Gastroesophageal sphincter (tissue), 3 donors: ENCODE measurements at regions not wholly inside any gene's neighbourhood (a gene's known extent, or its start where the extent isn't known, plus 50 kb on each side); places are given as distances from the start of the nearest gene placed in this dataset.

ENCODE experiments used
- POLR2A ChIP-seq, 2 donors: fragments of 450-650 bp; IDR thresholded peaks; one replicate each; pipeline ENCODE4 v1.6.1; 2017; ENCODE audit warnings: antibody characterized with exemption in 2 of 2, mild to moderate bottlenecking in 2 of 2, moderate library complexity in 1 of 2
- TF ChIP-seq, protein P1 (sequence below), 4 experiments: fragments of 200-600 bp in 2 of 4; fragments of 450-650 bp in 2 of 4; sonication (generic) in 1 of 4; IDR thresholded peaks; one replicate each; pipeline ENCODE4 v1.5.1; 2017 to 2019; ENCODE audit warnings: antibody characterized with exemption in 4 of 4, mild to moderate bottlenecking in 2 of 4, moderate library complexity in 2 of 4

DNA sequence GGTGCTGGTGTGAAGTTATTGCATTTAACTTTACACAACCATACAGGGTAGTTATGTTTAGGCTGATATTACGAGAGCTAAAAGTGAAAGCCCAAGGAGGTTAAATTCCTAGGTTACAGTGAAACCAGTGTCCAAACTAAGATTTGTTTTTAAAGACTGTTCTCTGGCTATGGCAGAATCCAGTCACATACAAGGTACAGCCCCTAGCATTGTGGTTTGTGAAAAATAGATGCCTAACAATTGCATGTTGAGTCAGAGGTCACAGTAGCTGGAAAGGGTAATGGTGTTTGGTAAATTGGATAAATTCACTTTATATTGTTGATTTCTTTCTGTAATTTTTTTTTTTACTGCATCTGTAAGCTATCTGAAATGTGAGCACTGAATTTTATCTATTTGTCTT, 614.6 kb upstream of the TBL1XR1 start:
- TF ChIP-seq POLR2A (IDR thresholded peaks at IDR 0.05): no peak
- TF ChIP-seq, protein P1, sequence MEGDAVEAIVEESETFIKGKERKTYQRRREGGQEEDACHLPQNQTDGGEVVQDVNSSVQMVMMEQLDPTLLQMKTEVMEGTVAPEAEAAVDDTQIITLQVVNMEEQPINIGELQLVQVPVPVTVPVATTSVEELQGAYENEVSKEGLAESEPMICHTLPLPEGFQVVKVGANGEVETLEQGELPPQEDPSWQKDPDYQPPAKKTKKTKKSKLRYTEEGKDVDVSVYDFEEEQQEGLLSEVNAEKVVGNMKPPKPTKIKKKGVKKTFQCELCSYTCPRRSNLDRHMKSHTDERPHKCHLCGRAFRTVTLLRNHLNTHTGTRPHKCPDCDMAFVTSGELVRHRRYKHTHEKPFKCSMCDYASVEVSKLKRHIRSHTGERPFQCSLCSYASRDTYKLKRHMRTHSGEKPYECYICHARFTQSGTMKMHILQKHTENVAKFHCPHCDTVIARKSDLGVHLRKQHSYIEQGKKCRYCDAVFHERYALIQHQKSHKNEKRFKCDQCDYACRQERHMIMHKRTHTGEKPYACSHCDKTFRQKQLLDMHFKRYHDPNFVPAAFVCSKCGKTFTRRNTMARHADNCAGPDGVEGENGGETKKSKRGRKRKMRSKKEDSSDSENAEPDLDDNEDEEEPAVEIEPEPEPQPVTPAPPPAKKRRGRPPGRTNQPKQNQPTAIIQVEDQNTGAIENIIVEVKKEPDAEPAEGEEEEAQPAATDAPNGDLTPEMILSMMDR (IDR thresholded peaks at IDR 0.05): no peak
